Vagina (tissue), 2 donors: ENCODE measurements at regions not wholly inside any gene's neighbourhood (a gene's known extent, or its start where the extent isn't known, plus 50 kb on each side); places are given as distances from the start of the nearest gene placed in this dataset.

Experiments used
- DNase-seq, 2 donors: peaks; one replicate each; pipeline ENCODE4 v3.0.0-alpha.2; 2017; ENCODE audit errors: extremely low spot score in 2 of 2
- H3K27ac ChIP-seq: fragments of 200-600 bp; sonication (generic); one replicate; pipeline ENCODE4 v1.5.1; 2019
- H3K27me3 ChIP-seq: fragments of 200-600 bp; sonication (generic); one replicate; pipeline ENCODE4 v1.5.1; 2019
- H3K36me3 ChIP-seq, 2 donors: fragments of 200-600 bp; sonication (generic); one replicate each; pipeline ENCODE4 v1.5.1; 2017 to 2019
- H3K4me1 ChIP-seq: fragments of 200-600 bp; sonication (generic); one replicate; pipeline ENCODE4 v1.5.1; 2019
- H3K4me3 ChIP-seq, 2 donors: fragments of 200-600 bp; sonication (generic); 1 replicate in 1 of 2; 2 replicates in 1 of 2; pipeline ENCODE4 v1.5.1; 2016 to 2019
- H3K9me3 ChIP-seq: fragments of 200-600 bp; sonication (generic); one replicate; pipeline ENCODE4 v1.5.1; 2019
- CTCF ChIP-seq, 3 experiments: fragments of 450-650 bp in 2 of 3; fragments of 200-600 bp in 1 of 3; sonication (generic) in 1 of 3; IDR thresholded peaks; one replicate each; pipeline ENCODE4 v1.5.1; 2017 to 2019; ENCODE audit warnings: antibody characterized with exemption in 3 of 3, mild to moderate bottlenecking in 2 of 3, moderate library complexity in 2 of 3
- POLR2A ChIP-seq, 2 donors: fragments of 450-650 bp; IDR thresholded peaks; one replicate each; pipeline ENCODE4 v1.6.1; 2017; ENCODE audit warnings: antibody characterized with exemption in 2 of 2, mild to moderate bottlenecking in 2 of 2, moderate library complexity in 2 of 2
- POLR2AphosphoS5 ChIP-seq, 2 donors: sonication (generic); formaldehyde crosslinking; IDR thresholded peaks; one replicate each; pipeline ENCODE4 v1.9.0; 2017; ENCODE audit warnings: antibody characterized with exemption in 2 of 2, mild to moderate bottlenecking in 2 of 2, low read depth in 1 of 2; ENCODE audit not compliant: insufficient read depth in 1 of 2
- intact Hi-C: fragments of 100-400 bp; cut with DNase I; formaldehyde crosslinking; loops from one replicate; pipeline ENCODE4 v1.15.1; 2023

- Histone ChIP-seq H3K4me3 (no peak overlapping the region), H3K27ac (no peak overlapping the region), H3K36me3 (no peaks in the 10 kb centered on the region), H3K9me3 (no peaks in the 10 kb centered on the region), H3K27me3 (no peaks in the 10 kb centered on the region), H3K4me1 (peaks cover 28% of the 10 kb centered on the region)
- DNase-seq = no peak
- no peak for TF ChIP-seq POLR2AphosphoS5 (IDR thresholded peaks at IDR 0.05; ENCODE audit: insufficient read depth in 1 of 2, low read depth in 1 of 2)
- no peak for TF ChIP-seq POLR2A (IDR thresholded peaks at IDR 0.05)
- TF ChIP-seq CTCF (IDR thresholded peaks at IDR 0.05) = no peak
- intact Hi-C loops = no loop called here
Measured at GRCh38 chr1:201609661-201610318, 70.9 kb downstream of the NAV1 start.

- Histone ChIP-seq H3K27me3 (no peaks in the 10 kb centered on the region), H3K9me3 (no peaks in the 10 kb centered on the region), H3K36me3 (no peaks in the 10 kb centered on the region), H3K27ac (no peak overlapping the region), H3K4me3 (no peak overlapping the region), H3K4me1 (peaks cover 25% of the 10 kb centered on the region)
- TF ChIP-seq POLR2A (IDR thresholded peaks at IDR 0.05) (no peak), CTCF (IDR thresholded peaks at IDR 0.05) (no peak), POLR2AphosphoS5 (IDR thresholded peaks at IDR 0.05; ENCODE audit: insufficient read depth in 1 of 2, low read depth in 1 of 2) (no peak)
- intact Hi-C loops = no loop called here
- DNase-seq = no peak
Measured at GRCh38 chr1:201610858-201611257, 71.9 kb downstream of the NAV1 start.

GRCh38 chr1:201612645-201613044 lies 73.7 kb downstream of the NAV1 start:
- Histone ChIP-seq H3K4me3 (no peak overlapping the region), H3K27ac (no peak overlapping the region), H3K9me3 (no peaks in the 10 kb centered on the region), H3K36me3 (no peaks in the 10 kb centered on the region), H3K4me1 (peaks cover 19% of the 10 kb centered on the region), H3K27me3 (no peaks in the 10 kb centered on the region)
- intact Hi-C loops = no loop called here
- TF ChIP-seq POLR2AphosphoS5 (IDR thresholded peaks at IDR 0.05; ENCODE audit: insufficient read depth in 1 of 2, low read depth in 1 of 2) (no peak), POLR2A (IDR thresholded peaks at IDR 0.05) (no peak), CTCF (IDR thresholded peaks at IDR 0.05) (no peak)
- DNase-seq = no peak

- Histone ChIP-seq H3K36me3 (no peaks in the 10 kb centered on the region), H3K4me1 (peaks cover 7% of the 10 kb centered on the region), H3K27ac (no peak overlapping the region), H3K4me3 (no peak overlapping the region), H3K9me3 (no peaks in the 10 kb centered on the region), H3K27me3 (no peaks in the 10 kb centered on the region)
- no peak for TF ChIP-seq POLR2A (IDR thresholded peaks at IDR 0.05)
- TF ChIP-seq POLR2AphosphoS5 (IDR thresholded peaks at IDR 0.05; ENCODE audit: insufficient read depth in 1 of 2, low read depth in 1 of 2) = no peak
- no peak for DNase-seq
- intact Hi-C loops = no loop called here
Measured at GRCh38 chr1:201614262-201615015, 75.5 kb downstream of the NAV1 start.

GRCh38 chr1:201617157-201617556 lies 78.2 kb downstream of the NAV1 start:
- H3K27me3 ChIP-seq = no peaks in the 10 kb centered on the region
- intact Hi-C loops = no loop called here
- no peak overlapping the region for H3K4me3 ChIP-seq
- H3K9me3 ChIP-seq = no peaks in the 10 kb centered on the region
- no peak overlapping the region for H3K27ac ChIP-seq
- TF ChIP-seq CTCF (IDR thresholded peaks at IDR 0.05) (no peak), POLR2A (IDR thresholded peaks at IDR 0.05) (no peak), POLR2AphosphoS5 (IDR thresholded peaks at IDR 0.05; ENCODE audit: insufficient read depth in 1 of 2, low read depth in 1 of 2) (no peak)
- no peak for DNase-seq
- H3K36me3 ChIP-seq = no peaks in the 10 kb centered on the region
- no peaks in the 10 kb centered on the region for H3K4me1 ChIP-seq
